HCT116 (cell line): ENCODE measurements at regions not wholly inside any gene's neighbourhood (a gene's known extent, or its start where the extent isn't known, plus 50 kb on each side); places are given as distances from the start of the nearest gene placed in this dataset.

Source experiments
- ATAC-seq: fragments of 200-7000 bp; cut with Tn5 transposase; 2 replicates; pipeline ENCODE4 v1.9.1; 2020; ENCODE audit warnings: mild to moderate bottlenecking, moderate library complexity
- BruUV-seq: library from RNA; stranded (reverse); fragments of 400-500 nt; replicated peaks from 2 replicates; lab custom pipeline; 2021; lab: Mats Ljungman, UMichigan
- CTCF ChIA-PET: fragments of 300-600 bp; sonication (Branson Sonifier 250); formaldehyde crosslinking; loops from one replicate; lab custom pipeline; 2021; ENCODE audit warnings: antibody characterized with exemption; lab: Charles Lee
- POLR2A ChIA-PET: fragments of 300-600, 350-600 bp; sonication (Branson Sonifier 250); formaldehyde crosslinking; loops from one replicate; lab custom pipeline; 2021; ENCODE audit warnings: antibody characterized with exemption; lab: Charles Lee
- RAD21 ChIA-PET, 2 experiments: fragments of 300-600 bp; sonication (Branson Sonifier 250); formaldehyde crosslinking; loops; one replicate each; lab custom pipeline; 2023; ENCODE audit warnings: low total read pairs in 2 of 2; ENCODE audit not compliant: uncharacterized antibody in 2 of 2, unreplicated experiment in 2 of 2, low non-redundant PET in 1 of 2; lab: Charles Lee
- DNase-seq: peaks from one replicate; pipeline ENCODE4 v3.0.0-alpha.2; 2010; ENCODE audit warnings: low read depth, low spot score
- H2AFZ ChIP-seq: fragments of 200-600 bp; shearing (Covaris generic), sonication (generic); 2 replicates; pipeline ENCODE4 v1.6.1; 2017; ENCODE audit warnings: low read depth, mixed run types, mixed read lengths, antibody characterized with exemption, low read length; ENCODE audit not compliant: poor library complexity, severe bottlenecking
- H3K27ac ChIP-seq: 2 replicates; pipeline ENCODE4 v1.5.1; 2012; ENCODE audit warnings: low read depth, low read length
- H3K27me3 ChIP-seq: fragments of 200-600 bp; sonication (generic); 2 replicates; pipeline ENCODE4 v1.6.1; 2016; ENCODE audit warnings: mixed run types, low read length, mixed read lengths; ENCODE audit not compliant: insufficient read depth
- H3K36me3 ChIP-seq, 2 experiments: fragments of 200-500 bp in 1 of 2; fragments of 200-600 bp in 1 of 2; sonication (Bioruptor generic) in 1 of 2; sonication (generic) in 1 of 2; 2 replicates each; pipeline versions ENCODE4 v1.5.1 to v1.6.1; 2014 to 2016; ENCODE audit warnings: low read length in 2 of 2, inconsistent platforms in 1 of 2, mixed read lengths in 1 of 2, mixed run types in 1 of 2; ENCODE audit not compliant: insufficient read depth in 2 of 2, control insufficient read depth in 1 of 2
- H3K4me1 ChIP-seq, 2 experiments: fragments of 200-600 bp in 1 of 2; sonication (generic) in 1 of 2; 2 replicates each; pipeline versions ENCODE4 v1.5.1 to v1.6.1; 2012 to 2017; ENCODE audit warnings: low read length in 2 of 2, inconsistent platforms in 1 of 2, mild to moderate bottlenecking in 1 of 2, mixed read lengths in 1 of 2, mixed run types in 1 of 2, moderate library complexity in 1 of 2; ENCODE audit not compliant: insufficient read depth in 2 of 2, control insufficient read depth in 1 of 2
- H3K4me2 ChIP-seq: fragments of 200-600 bp; sonication (generic); 2 replicates; pipeline ENCODE4 v1.6.1; 2017; ENCODE audit warnings: mixed run types, low read length, mixed read lengths
- H3K4me3 ChIP-seq, 2 experiments: fragments of 200-600 bp in 1 of 2; sonication (generic) in 1 of 2; replicated peaks in 1 of 2; 2 replicates each; pipeline ENCODE4 v1.5.1; 2011 to 2016; ENCODE audit warnings: low read length in 2 of 2, control low read depth in 1 of 2, low read depth in 1 of 2, mild to moderate bottlenecking in 1 of 2, mixed read lengths in 1 of 2, mixed run types in 1 of 2
- H3K79me2 ChIP-seq: fragments of 200-600 bp; sonication (generic); 2 replicates; pipeline ENCODE4 v1.6.1; 2017; ENCODE audit warnings: mild to moderate bottlenecking, mixed run types, low read length, moderate library complexity, mixed read lengths; ENCODE audit not compliant: insufficient read depth
- H3K9ac ChIP-seq: fragments of 200-600 bp; sonication (generic); 2 replicates; pipeline ENCODE4 v1.6.1; 2016; ENCODE audit warnings: low read length, mixed read lengths
- H3K9me2 ChIP-seq: fragments of 200-600 bp; sonication (generic), shearing (Covaris generic); 2 replicates; pipeline ENCODE4 v1.6.1; 2017; ENCODE audit warnings: mixed run types, mild to moderate bottlenecking, moderate library complexity; ENCODE audit not compliant: insufficient read depth
- H3K9me3 ChIP-seq, 2 experiments: fragments of 200-500 bp in 1 of 2; fragments of 200-600 bp in 1 of 2; sonication (Bioruptor generic) in 1 of 2; sonication (generic) in 1 of 2; 2 replicates each; pipeline ENCODE4 v1.6.1; 2014 to 2017; ENCODE audit warnings: low read length in 2 of 2, mixed read lengths in 2 of 2, inconsistent platforms in 1 of 2, low read depth in 1 of 2, mild to moderate bottlenecking in 1 of 2, mixed run types in 1 of 2, moderate library complexity in 1 of 2; ENCODE audit not compliant: control insufficient read depth in 1 of 2, insufficient read depth in 1 of 2
- H4K20me1 ChIP-seq: fragments of 200-600 bp; sonication (generic), shearing (Covaris generic); 2 replicates; pipeline ENCODE4 v1.6.1; 2017; ENCODE audit warnings: mixed run types, mild to moderate bottlenecking, moderate library complexity; ENCODE audit not compliant: insufficient read depth
- CBX3 ChIP-seq: IDR thresholded peaks from 2 replicates; pipeline ENCODE4 v1.6.1; 2012; ENCODE audit warnings: low read depth
- CEBPB ChIP-seq: IDR thresholded peaks from 2 replicates; pipeline ENCODE4 v1.6.1; 2012; ENCODE audit warnings: low read depth
- CTCF ChIP-seq, 3 experiments: fragments of 200-600 bp in 1 of 3; sonication (generic) in 1 of 3; IDR thresholded peaks in 2 of 3; conservative IDR thresholded peaks in 1 of 3; 2 replicates each; pipeline ENCODE4 v1.5.1; 2012 to 2017; ENCODE audit warnings: low read depth in 2 of 3, low read length in 2 of 3, antibody characterized with exemption in 1 of 3, borderline replicate concordance in 1 of 3, control low read depth in 1 of 3, mild to moderate bottlenecking in 1 of 3, mixed read lengths in 1 of 3, mixed run types in 1 of 3, moderate library complexity in 1 of 3; ENCODE audit not compliant: insufficient read depth in 1 of 3
- EGR1 ChIP-seq: IDR thresholded peaks from 2 replicates; pipeline ENCODE4 v1.6.1; 2012; ENCODE audit warnings: low read depth
- ELF1 ChIP-seq: IDR thresholded peaks from 2 replicates; pipeline ENCODE4 v1.6.1; 2012; ENCODE audit warnings: low read depth, borderline replicate concordance
- EZH2 ChIP-seq: fragments of 200-600 bp; sonication (generic); IDR thresholded peaks from 2 replicates; pipeline ENCODE4 v1.6.1; 2017; ENCODE audit warnings: antibody characterized with exemption, mixed run types
- EZH2phosphoT487 ChIP-seq: fragments of 200-600 bp; IDR thresholded peaks from 2 replicates; pipeline ENCODE4 v1.6.1; 2018; ENCODE audit warnings: antibody characterized with exemption, borderline replicate concordance
- FOSL1 ChIP-seq: IDR thresholded peaks from 2 replicates; pipeline ENCODE4 v1.6.1; 2012; ENCODE audit warnings: low read depth
- JUND ChIP-seq: IDR thresholded peaks from 2 replicates; pipeline ENCODE4 v1.6.1; 2012
- MAX ChIP-seq: IDR thresholded peaks from 2 replicates; pipeline ENCODE4 v1.6.1; 2012
- POLR2AphosphoS5 ChIP-seq: IDR thresholded peaks from 2 replicates; pipeline ENCODE4 v1.6.1; 2011; ENCODE audit warnings: mild to moderate bottlenecking, low read depth, low read length, moderate library complexity
- RAD21 ChIP-seq: IDR thresholded peaks from 2 replicates; pipeline ENCODE4 v1.6.1; 2012; ENCODE audit warnings: low read depth, mild to moderate bottlenecking
- REST ChIP-seq: IDR thresholded peaks from 2 replicates; pipeline ENCODE4 v1.6.1; 2012; ENCODE audit warnings: low read depth
- SP1 ChIP-seq: IDR thresholded peaks from 2 replicates; pipeline ENCODE4 v1.6.1; 2012; ENCODE audit warnings: low read depth
- SRF ChIP-seq: IDR thresholded peaks from 2 replicates; pipeline ENCODE4 v1.6.1; 2012; ENCODE audit warnings: low read depth
- TCF7L2 ChIP-seq: IDR thresholded peaks from 2 replicates; pipeline ENCODE4 v1.7.0; 2011; ENCODE audit warnings: borderline replicate concordance, inconsistent platforms; ENCODE audit not compliant: insufficient read depth, insufficient read length; ENCODE audit errors: extremely low read depth
- YY1 ChIP-seq: IDR thresholded peaks from 2 replicates; pipeline ENCODE4 v1.6.1; 2011; ENCODE audit warnings: low read length, low read depth, moderate library complexity, mild to moderate bottlenecking; ENCODE audit not compliant: insufficient replicate concordance; ENCODE audit errors: extremely low read depth
- ZBTB33 ChIP-seq: IDR thresholded peaks from 2 replicates; pipeline ENCODE4 v1.6.1; 2011; ENCODE audit warnings: mild to moderate bottlenecking, low read length, moderate library complexity; ENCODE audit not compliant: insufficient replicate concordance; ENCODE audit errors: extremely low read depth
- ZFX ChIP-seq: fragments of 450-650 bp; IDR thresholded peaks from 2 replicates; pipeline ENCODE4 v1.6.1; 2017
- intact Hi-C: fragments of 100-400 bp; cut with micrococcal nuclease; formaldehyde crosslinking; loops from 2 replicates; pipeline ENCODE4 v1.10.0; 2022

GRCh38 chr17:70736375-70736957 lies 567.1 kb downstream of the KCNJ2 start:
- no peak for TF ChIP-seq FOSL1
- no peak for TF ChIP-seq SRF
- TF ChIP-seq ZFX = no peak
- no peak for TF ChIP-seq TCF7L2
- TF ChIP-seq POLR2AphosphoS5 = no peak
- TF ChIP-seq EGR1 = no peak
- no peak for TF ChIP-seq ZBTB33
- no peak for TF ChIP-seq CTCF (IDR thresholded peaks at IDR 0.05 in 2 of 3, conservative IDR thresholded peaks at IDR 0.05 in 1 of 3; ENCODE audit: borderline replicate concordance in 1 of 3, insufficient read depth in 1 of 3, low read depth in 2 of 3, low read length in 2 of 3)
- TF ChIP-seq REST = no peak
- TF ChIP-seq EZH2 = no peak
- no peak for TF ChIP-seq RAD21
- no peak for TF ChIP-seq CBX3
- TF ChIP-seq ELF1 = no peak
- no peak for TF ChIP-seq MAX
- TF ChIP-seq SP1 = no peak
- no peak for TF ChIP-seq YY1
- no peak for TF ChIP-seq JUND
- no peak for TF ChIP-seq CEBPB
- TF ChIP-seq EZH2phosphoT487 = no peak
- Histone ChIP-seq H3K9me2 (no peaks in the 10 kb centered on the region), H3K9me3 (no peaks in the 10 kb centered on the region), H4K20me1 (no peaks in the 10 kb centered on the region), H3K27me3 (no peaks in the 10 kb centered on the region), H2AFZ (no peak overlapping the region), H3K4me3 (no peak overlapping the region), H3K9ac (no peak overlapping the region), H3K4me1 (no peaks in the 10 kb centered on the region), H3K4me2 (no peak overlapping the region), H3K79me2 (no peaks in the 10 kb centered on the region), H3K27ac (no peak overlapping the region), H3K36me3 (no peaks in the 10 kb centered on the region)
- no TSS peak for BruUV-seq
- DNase-seq (no peak), ATAC-seq (no peak)
- ChIA-PET CTCF (no interaction called here), RAD21 (no interaction called here), POLR2A (no interaction called here)
- intact Hi-C loops = no loop called here
